Caco-2 (cell line): ENCODE measurements at regions not wholly inside any gene's neighbourhood (a gene's known extent, or its start where the extent isn't known, plus 50 kb on each side); places are given as distances from the start of the nearest gene placed in this dataset.

Source experiments
- BruUV-seq: library from RNA; stranded (reverse); fragments of 400-500 nt; replicated peaks from 2 replicates; lab custom pipeline; 2021; lab: Mats Ljungman, UMichigan
- CTCF ChIA-PET: fragments of 300-600 bp; sonication (Branson Sonifier 250); formaldehyde crosslinking; loops from one replicate; lab custom pipeline; 2022; ENCODE audit warnings: antibody characterized with exemption; lab: Charles Lee
- POLR2A ChIA-PET: fragments of 300-600 bp; sonication (Branson Sonifier 250); formaldehyde crosslinking; loops from one replicate; lab custom pipeline; 2022; ENCODE audit warnings: antibody characterized with exemption; lab: Charles Lee
- DNase-seq, 2 experiments: peaks; one replicate each; pipeline versions ENCODE4 v3.0.0 to v3.0.0-alpha.2; 2020 to 2022
- H3K27me3 ChIP-seq: replicated peaks from 2 replicates; pipeline ENCODE4 v1.6.0; 2011; ENCODE audit warnings: low read length; ENCODE audit not compliant: control insufficient read depth, insufficient read depth
- H3K36me3 ChIP-seq: 2 replicates; pipeline ENCODE4 v1.5.1; 2011; ENCODE audit warnings: low read length; ENCODE audit not compliant: control insufficient read depth, insufficient read depth
- H3K4me1 ChIP-seq: fragments of 250-450 bp; sonication (Bioruptor Pico); 2 replicates; pipeline ENCODE4 v1.5.1; 2020; ENCODE audit warnings: mild to moderate bottlenecking
- H3K4me3 ChIP-seq: 2 replicates; pipeline ENCODE4 v1.5.1; 2011; ENCODE audit warnings: low read depth, mild to moderate bottlenecking, control low read depth, low read length
- H3K9me3 ChIP-seq: fragments of 250-450 bp; sonication (Bioruptor Pico); 2 replicates; pipeline ENCODE4 v1.5.1; 2020; ENCODE audit warnings: mild to moderate bottlenecking, moderate library complexity
- H3K27ac Mint-ChIP-seq: one replicate; pipeline ENCODE4 v1.8.0; 2022; ENCODE audit warnings: mixed read lengths; ENCODE audit not compliant: unreplicated experiment
- H3K27me3 Mint-ChIP-seq: one replicate; pipeline ENCODE4 v1.8.0; 2022; ENCODE audit warnings: mixed read lengths; ENCODE audit not compliant: insufficient read depth, unreplicated experiment
- H3K36me3 Mint-ChIP-seq: one replicate; pipeline ENCODE4 v1.8.0; 2022; ENCODE audit warnings: mild to moderate bottlenecking, mixed read lengths; ENCODE audit not compliant: insufficient read depth, unreplicated experiment
- H3K4me1 Mint-ChIP-seq: one replicate; pipeline ENCODE4 v1.8.0; 2022; ENCODE audit warnings: low read depth, mixed read lengths; ENCODE audit not compliant: unreplicated experiment
- H3K4me3 Mint-ChIP-seq: one replicate; pipeline ENCODE4 v1.8.0; 2022; ENCODE audit warnings: mild to moderate bottlenecking, moderate library complexity, mixed read lengths; ENCODE audit not compliant: unreplicated experiment
- H3K9me3 Mint-ChIP-seq: one replicate; pipeline ENCODE4 v1.8.0; 2022; ENCODE audit warnings: mixed read lengths; ENCODE audit not compliant: unreplicated experiment
- intact Hi-C: fragments of 100-400 bp; cut with micrococcal nuclease; formaldehyde crosslinking; loops from one replicate; pipeline ENCODE4 v1.10.0; 2022; ENCODE audit not compliant: unreplicated experiment
- TF ChIP-seq, protein P1 (sequence below), 2 experiments: fragments of 200-600 bp in 1 of 2; IDR thresholded peaks; 1 replicate in 1 of 2; 2 replicates in 1 of 2; pipeline versions ENCODE4 v1.5.1 to v1.8.0; 2011 to 2022; ENCODE audit warnings: antibody characterized with exemption in 1 of 2, control low read depth in 1 of 2, inconsistent platforms in 1 of 2, low read depth in 1 of 2, low read length in 1 of 2, mild to moderate bottlenecking in 1 of 2, moderate library complexity in 1 of 2; ENCODE audit not compliant: insufficient read depth in 1 of 2, severe bottlenecking in 1 of 2, unreplicated experiment in 1 of 2

DNA sequence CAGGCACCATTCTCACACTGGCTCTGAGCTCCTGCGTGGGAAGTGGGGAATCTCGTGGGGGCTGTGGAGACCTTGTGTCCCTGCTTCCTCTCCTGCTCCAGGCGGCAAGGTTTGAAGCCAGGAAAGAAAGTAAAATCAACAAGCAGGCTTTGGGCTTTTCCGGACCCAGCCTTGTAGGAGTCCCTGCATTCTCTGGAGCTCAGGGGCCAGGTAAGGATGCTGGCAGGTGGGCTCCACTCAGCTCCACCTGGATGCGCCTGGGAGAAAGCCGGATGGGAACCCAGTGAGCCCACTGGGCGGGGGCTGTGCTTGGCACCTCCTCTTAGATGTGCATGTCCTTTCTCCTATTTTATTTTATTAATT, 362.5 kb downstream of the SEC14L1 start:
- Histone ChIP-seq H3K36me3 (no peaks in the 10 kb centered on the region; the same call in 1 of the 2 replicates), H3K27me3 (no peaks in the 10 kb centered on the region), H3K4me3 (no peak overlapping the region), H3K9me3 (no peaks in the 10 kb centered on the region), H3K4me1 (no peaks in the 10 kb centered on the region)
- DNase-seq: no peak
- no peaks in the 10 kb centered on the region for H3K9me3 Mint-ChIP-seq
- no peaks in the 10 kb centered on the region for H3K27me3 Mint-ChIP-seq
- ChIA-PET CTCF (no interaction called here), POLR2A (no interaction called here)
- TF ChIP-seq, protein P1, sequence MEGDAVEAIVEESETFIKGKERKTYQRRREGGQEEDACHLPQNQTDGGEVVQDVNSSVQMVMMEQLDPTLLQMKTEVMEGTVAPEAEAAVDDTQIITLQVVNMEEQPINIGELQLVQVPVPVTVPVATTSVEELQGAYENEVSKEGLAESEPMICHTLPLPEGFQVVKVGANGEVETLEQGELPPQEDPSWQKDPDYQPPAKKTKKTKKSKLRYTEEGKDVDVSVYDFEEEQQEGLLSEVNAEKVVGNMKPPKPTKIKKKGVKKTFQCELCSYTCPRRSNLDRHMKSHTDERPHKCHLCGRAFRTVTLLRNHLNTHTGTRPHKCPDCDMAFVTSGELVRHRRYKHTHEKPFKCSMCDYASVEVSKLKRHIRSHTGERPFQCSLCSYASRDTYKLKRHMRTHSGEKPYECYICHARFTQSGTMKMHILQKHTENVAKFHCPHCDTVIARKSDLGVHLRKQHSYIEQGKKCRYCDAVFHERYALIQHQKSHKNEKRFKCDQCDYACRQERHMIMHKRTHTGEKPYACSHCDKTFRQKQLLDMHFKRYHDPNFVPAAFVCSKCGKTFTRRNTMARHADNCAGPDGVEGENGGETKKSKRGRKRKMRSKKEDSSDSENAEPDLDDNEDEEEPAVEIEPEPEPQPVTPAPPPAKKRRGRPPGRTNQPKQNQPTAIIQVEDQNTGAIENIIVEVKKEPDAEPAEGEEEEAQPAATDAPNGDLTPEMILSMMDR (IDR thresholded peaks at IDR 0.05; ENCODE audit: insufficient read depth in 1 of 2, low read depth in 1 of 2, low read length in 1 of 2, severe bottlenecking in 1 of 2, unreplicated experiment in 1 of 2): no peak
- intact Hi-C loops: no loop called here
- no peak overlapping the region for H3K4me3 Mint-ChIP-seq
- H3K27ac Mint-ChIP-seq: no peak overlapping the region
- H3K4me1 Mint-ChIP-seq: no peaks in the 10 kb centered on the region
- BruUV-seq: no TSS peak
- H3K36me3 Mint-ChIP-seq: peaks cover 51% of the 10 kb centered on the region

DNA sequence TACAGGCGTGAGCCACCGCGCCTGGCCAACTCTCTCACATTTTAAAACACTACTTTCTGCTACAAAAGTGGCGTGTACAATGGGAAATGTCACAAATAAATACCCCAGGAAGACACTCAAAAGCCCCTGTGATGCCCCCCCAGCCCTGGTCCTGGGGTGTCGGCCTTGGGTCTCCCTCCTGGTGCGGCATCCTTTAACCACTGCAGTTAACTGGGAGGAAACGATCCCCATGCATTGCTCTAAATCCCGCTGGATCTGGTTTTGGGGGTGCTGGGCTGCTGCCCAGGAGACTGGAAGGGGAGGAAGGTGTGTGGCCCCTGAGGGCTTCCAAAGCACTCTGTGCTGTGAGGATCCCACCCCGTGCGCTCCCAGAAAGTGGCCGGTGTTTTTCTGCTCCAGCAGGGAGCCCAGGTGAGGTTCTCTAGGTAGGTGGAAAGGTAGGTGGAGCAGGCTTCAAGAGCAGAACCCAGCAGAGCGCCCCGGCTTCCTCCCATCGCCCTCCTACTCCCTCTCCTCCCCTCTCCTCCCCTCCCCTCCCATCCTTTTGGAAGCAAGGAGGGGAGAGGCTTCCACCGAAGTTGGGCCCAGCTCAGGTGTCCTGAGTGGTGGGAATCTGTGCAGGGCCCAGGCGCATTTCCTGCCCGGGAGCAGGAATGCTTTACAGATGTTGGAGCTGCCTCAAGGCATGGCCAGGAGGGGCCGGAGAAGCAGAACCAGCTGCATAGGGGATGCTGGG, 363.3 kb downstream of the SEC14L1 start:
- no peaks in the 10 kb centered on the region for H3K27me3 ChIP-seq
- no peak overlapping the region for H3K4me3 ChIP-seq
- Mint-ChIP-seq H3K4me3 (no peak overlapping the region), H3K27me3 (no peaks in the 10 kb centered on the region), H3K36me3 (peaks cover 43% of the 10 kb centered on the region), H3K9me3 (no peaks in the 10 kb centered on the region), H3K27ac (no peak overlapping the region), H3K4me1 (no peaks in the 10 kb centered on the region)
- H3K4me1 ChIP-seq: no peaks in the 10 kb centered on the region
- H3K9me3 ChIP-seq: no peaks in the 10 kb centered on the region
- DNase-seq: no peak
- POLR2A ChIA-PET: no interaction called here
- TF ChIP-seq, protein P1 (IDR thresholded peaks at IDR 0.05; ENCODE audit: insufficient read depth in 1 of 2, low read depth in 1 of 2, low read length in 1 of 2, severe bottlenecking in 1 of 2, unreplicated experiment in 1 of 2): no peak
- no TSS peak for BruUV-seq
- no peaks in the 10 kb centered on the region; the same call in 1 of the 2 replicates for H3K36me3 ChIP-seq
- intact Hi-C loops: no loop called here
- CTCF ChIA-PET: interaction anchor here (1.1 kb wide), 1 partner anchor 74 kb away, joined by 6 read pairs; no protein-coding TSS in a partner anchor

DNA sequence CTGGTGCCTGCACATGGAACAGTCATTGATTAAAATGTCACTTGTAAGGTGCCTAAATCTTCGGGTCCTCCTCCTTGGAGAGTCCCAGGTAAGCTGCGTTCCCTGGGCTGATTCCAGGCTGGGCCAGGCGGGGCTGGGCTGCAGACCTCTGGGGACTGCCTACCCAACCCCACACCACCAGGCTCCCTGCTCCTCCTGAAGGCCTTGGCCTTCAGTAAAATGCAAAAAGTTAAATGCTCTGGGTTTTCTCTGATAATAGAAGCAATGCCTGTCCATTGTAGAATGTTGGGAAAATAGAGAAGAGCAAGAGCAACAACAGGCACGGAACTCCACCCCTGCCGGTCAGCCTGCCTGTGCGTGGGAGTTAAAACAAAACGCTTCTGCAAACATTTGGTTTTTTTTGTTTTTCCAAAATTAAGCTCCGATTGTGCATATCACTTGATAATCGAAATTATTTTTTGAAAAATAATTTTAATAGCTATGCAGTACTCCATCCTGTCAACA, 363.9 kb downstream of the SEC14L1 start:
- H3K27ac Mint-ChIP-seq: no peak overlapping the region
- POLR2A ChIA-PET: no interaction called here

More for the DNA sequence above, 363.9 kb downstream of the SEC14L1 start:
- intact Hi-C loops: no loop called here
- CTCF ChIA-PET: interaction anchor here (1.1 to 1.4 kb wide), 2 partner anchors 10 to 75 kb away, joined by 6 to 15 read pairs; no protein-coding TSS in a partner anchor
- TF ChIP-seq, protein P1 (IDR thresholded peaks at IDR 0.05; ENCODE audit: insufficient read depth in 1 of 2, low read depth in 1 of 2, low read length in 1 of 2, severe bottlenecking in 1 of 2, unreplicated experiment in 1 of 2): no peak
- H3K27me3 Mint-ChIP-seq: no peaks in the 10 kb centered on the region
- BruUV-seq: no TSS peak
- DNase-seq: no peak
- no peak overlapping the region for H3K4me3 ChIP-seq
- no peaks in the 10 kb centered on the region for H3K9me3 Mint-ChIP-seq
- no peaks in the 10 kb centered on the region for H3K27me3 ChIP-seq
- H3K9me3 ChIP-seq: no peaks in the 10 kb centered on the region
- H3K36me3 Mint-ChIP-seq: peaks cover 37% of the 10 kb centered on the region
- H3K4me1 ChIP-seq: no peaks in the 10 kb centered on the region
- no peaks in the 10 kb centered on the region for H3K36me3 ChIP-seq
- no peaks in the 10 kb centered on the region for H3K4me1 Mint-ChIP-seq
- H3K4me3 Mint-ChIP-seq: no peak overlapping the region
